Heart right ventricle (tissue), 16 donors: ENCODE measurements at regions not wholly inside any gene's neighbourhood (a gene's known extent, or its start where the extent isn't known, plus 50 kb on each side); places are given as distances from the start of the nearest gene placed in this dataset.

Experiments used
- ATAC-seq, 8 donors: fragments of 200-7000 bp; cut with Tn5 transposase; one replicate each; pipeline ENCODE4 v1.9.1; 2020; ENCODE audit warnings: mild to moderate bottlenecking in 8 of 8, moderate library complexity in 8 of 8, moderate number of reproducible peaks in 1 of 8
- DNase-seq, 2 donors: peaks; one replicate each; pipeline ENCODE4 v3.0.0-alpha.2; 2020
- H3K27ac ChIP-seq, 10 donors: fragments of 200-600 bp; sonication (generic) in 2 of 10; one replicate each; pipeline versions ENCODE4 v1.5.0 to v1.8.0; 2020 to 2022; ENCODE audit warnings: mild to moderate bottlenecking in 3 of 10
- H3K27me3 ChIP-seq, 7 donors: fragments of 200-600 bp; one replicate each; pipeline ENCODE4 v1.8.0; 2021 to 2022; ENCODE audit warnings: mild to moderate bottlenecking in 2 of 7
- H3K36me3 ChIP-seq, 9 donors: fragments of 200-600 bp; sonication (generic) in 1 of 9; one replicate each; pipeline versions ENCODE4 v1.5.0 to v1.8.0; 2020 to 2022; ENCODE audit warnings: mild to moderate bottlenecking in 2 of 9
- H3K4me1 ChIP-seq, 9 donors: fragments of 200-600 bp; sonication (generic) in 1 of 9; one replicate each; pipeline versions ENCODE4 v1.5.0 to v1.8.0; 2020 to 2022; ENCODE audit warnings: mild to moderate bottlenecking in 4 of 9
- H3K4me3 ChIP-seq, 10 donors: fragments of 200-600 bp; sonication (generic) in 2 of 10; one replicate each; pipeline versions ENCODE4 v1.5.0 to v1.8.0; 2020 to 2022; ENCODE audit warnings: mild to moderate bottlenecking in 7 of 10, moderate library complexity in 2 of 10
- H3K9me3 ChIP-seq, 11 donors: fragments of 200-600 bp in 10 of 11; sonication (generic) in 2 of 11; one replicate each; pipeline versions ENCODE4 v1.5.0 to v1.8.0; 2013 to 2022; ENCODE audit warnings: mild to moderate bottlenecking in 2 of 11, control low read depth in 1 of 11, moderate library complexity in 1 of 11
- CTCF ChIP-seq, 9 donors: fragments of 200-600 bp; sonication (generic) in 2 of 9; IDR thresholded peaks; one replicate each; pipeline versions ENCODE4 v1.5.0 to v1.8.0; 2021 to 2022; ENCODE audit warnings: antibody characterized with exemption in 9 of 9, mild to moderate bottlenecking in 5 of 9, moderate library complexity in 1 of 9
- WGBS, 2 donors: extraction: QIAGEN DNeasy Blood & Tissue Kit; methylation state at CpG; one replicate each; pipeline ENCODE4 v1.1.7; 2013; ENCODE audit warnings: inconsistent platforms in 1 of 2; 5-methylcytosine and 5-hydroxymethylcytosine counted together
- intact Hi-C, 10 donors: fragments of 100-400 bp; cut with DNase I; formaldehyde crosslinking; loops; one replicate each; pipeline versions ENCODE4 v1.11.1 to v1.14.2; 2022
- donor health status: Arrhythmogenic right ventricular cardiomyopathy.
- donor health status: ischemic (EF 13 %, LVEDD 7.1; RV severe dilation, severe dysfunction).
- donor health status: healthy with polysubstance abuse.
- donor health status: DM: no; HTN: yes; CAD: no.
- donor health status: DM: no; HTN: no; CAD: no.
- donor health status: ischemic (EF 25% LVEDD 6.9; RV normal size, moderate dysfunction).
- donor health status: ischemic (EF 25% LVEDD 5.7; RV mildly dilated, moderate dysfunction).
- donor health status: healthy.
- donor health status: DM: yes; HTN: yes; CAD: no.
- donor health status: Ischemic cardiomyopathy.
- donor health status: ischemic (EF 35%, LVEDD 5.7; RV mildly dilated, moderate dysfunction).
- donor health status: nonischemic (EF 11% LVEDD 7.7; RV severe dilation, severe dysfunction).
- donor health status: DM: yes; HTN: yes; CAD: no.
- donor health status: PGD.
- donor health status: ischemic (EF 29% LVEDD 5.4; RV normal size, mild dysfunction).
- donor health status: nonischemic (EF 23%, LVEDD 6.1; RV moderate dilation, normal function).

GRCh38 chr16:79419148-79419547 lies 181.4 kb downstream of the MAF start:
- Histone ChIP-seq H3K4me1 (peaks cover 0 to 58% (median 0%) of the 10 kb centered on the region in 9 donors), H3K27ac (peak overlapping the region in 1 of 10 donors; percentile 69), H3K27me3 (peaks cover 0 to 5% (median 0%) of the 10 kb centered on the region in 7 donors), H3K9me3 (no peaks in the 10 kb centered on the region), H3K4me3 (no peak overlapping the region), H3K36me3 (no peaks in the 10 kb centered on the region)
- no peak for TF ChIP-seq CTCF (IDR thresholded peaks at IDR 0.05)
- 66 to 74% methylated on average over 6 of the region's 6 CpGs for WGBS, 2 donors
- ATAC-seq (peak in 4 of 8 donors; percentile 21 to 49 (median 32)), DNase-seq (no peak)
- intact Hi-C loops = no loop called here

GRCh38 chr16:79417601-79418008 lies 182.9 kb downstream of the MAF start:
- H3K4me1 ChIP-seq = peaks cover 0 to 62% (median 0%) of the 10 kb centered on the region in 9 donors
- ATAC-seq = peak in 3 of 8 donors; percentile 14 to 29 (median 29)
- no peaks in the 10 kb centered on the region for H3K36me3 ChIP-seq
- H3K4me3 ChIP-seq = peak overlapping the region in 1 of 10 donors; percentile 7
- 33 to 46% methylated on average over 17 of the region's 17 CpGs for WGBS, 2 donors
- no peaks in the 10 kb centered on the region for H3K9me3 ChIP-seq
- peak overlapping the region in 1 of 10 donors; percentile 69 for H3K27ac ChIP-seq
- no peak for DNase-seq
- intact Hi-C loops = no loop called here
- H3K27me3 ChIP-seq = peaks cover 0 to 5% (median 0%) of the 10 kb centered on the region in 7 donors
- no peak for TF ChIP-seq CTCF (IDR thresholded peaks at IDR 0.05)

DNA sequence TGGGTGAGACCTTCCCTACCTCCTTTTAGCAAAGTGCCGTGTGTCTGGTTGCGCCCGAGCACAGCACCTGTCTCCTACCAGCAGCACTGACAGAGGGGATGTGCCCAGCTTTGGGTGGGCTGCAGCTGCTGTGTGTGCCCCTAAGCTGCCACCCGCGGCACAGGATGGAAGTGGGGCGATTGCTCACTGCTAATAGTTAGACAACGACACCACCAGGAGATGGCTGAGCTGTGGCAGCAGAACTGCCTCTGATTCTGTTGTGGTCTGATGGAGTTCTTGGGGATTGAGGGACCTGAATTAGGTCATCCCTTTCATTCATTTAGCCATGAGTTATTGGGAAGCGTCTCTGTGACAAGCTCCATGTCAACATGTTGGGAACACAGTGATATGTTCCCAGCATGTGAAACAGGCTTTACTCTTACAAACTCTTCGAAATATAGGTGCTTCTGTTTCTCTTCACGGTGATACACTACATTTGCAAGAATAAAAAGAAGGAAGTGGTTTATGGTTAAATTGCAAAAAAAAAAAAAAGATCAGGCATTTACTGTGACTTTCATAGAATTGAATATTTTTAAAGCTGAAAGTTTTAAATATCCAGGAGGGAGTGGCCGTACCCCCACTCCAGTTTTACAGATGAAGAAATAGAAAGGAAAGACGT lies 184.4 kb downstream of the MAF start:
- peak overlapping the region in 1 of 10 donors; percentile 64 for H3K27ac ChIP-seq
- WGBS, 2 donors = 89 to 93% methylated on average over 12 of the region's 12 CpGs
- peaks cover 0 to 5% (median 0%) of the 10 kb centered on the region in 7 donors for H3K27me3 ChIP-seq
- DNase-seq (no peak), ATAC-seq (no peak)
- H3K9me3 ChIP-seq = no peaks in the 10 kb centered on the region
- TF ChIP-seq CTCF (IDR thresholded peaks at IDR 0.05) = no peak
- peaks cover 0 to 55% (median 0%) of the 10 kb centered on the region in 9 donors for H3K4me1 ChIP-seq
- no peak overlapping the region for H3K4me3 ChIP-seq
- H3K36me3 ChIP-seq = no peaks in the 10 kb centered on the region
- intact Hi-C loops = no loop called here

GRCh38 chr16:79412783-79413225 lies 187.7 kb downstream of the MAF start:
- TF ChIP-seq CTCF (IDR thresholded peaks at IDR 0.05) = no peak
- Histone ChIP-seq H3K27me3 (peaks cover 0 to 5% (median 0%) of the 10 kb centered on the region in 7 donors), H3K9me3 (no peaks in the 10 kb centered on the region), H3K4me3 (no peak overlapping the region), H3K36me3 (no peaks in the 10 kb centered on the region), H3K27ac (no peak overlapping the region), H3K4me1 (peaks cover 0 to 31% (median 0%) of the 10 kb centered on the region in 9 donors)
- ATAC-seq = no peak
- WGBS, 2 donors = 80 to 87% methylated on average over 3 of the region's 3 CpGs
- no peak for DNase-seq
- intact Hi-C loops = no loop called here
